ENCODE measurements at regions not wholly inside any gene's neighbourhood (a gene's known extent, or its start where the extent isn't known, plus 50 kb on each side); places are given as distances from the start of the nearest gene placed in this dataset.

DNA sequence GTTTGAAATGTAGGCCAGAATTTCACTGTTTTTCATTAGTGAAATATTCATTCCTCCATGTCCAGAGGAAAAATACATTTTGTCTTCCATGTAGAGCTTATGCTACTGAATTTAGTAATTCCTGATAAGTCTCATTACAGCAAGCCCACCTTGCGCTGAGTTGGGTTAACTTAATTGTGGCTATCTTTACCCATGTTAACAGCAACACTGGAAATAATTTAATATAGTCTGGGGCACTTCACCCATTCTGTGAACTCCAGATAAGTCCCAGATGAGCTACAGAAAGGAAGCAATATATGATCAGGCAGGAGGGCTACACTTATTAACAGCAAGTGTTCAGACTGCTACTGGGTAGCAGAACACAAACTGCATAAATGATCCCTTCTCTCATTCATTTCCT lies 270.1 kb upstream of the CNTN4 start:
- DNase-seq: no peak

DNA sequence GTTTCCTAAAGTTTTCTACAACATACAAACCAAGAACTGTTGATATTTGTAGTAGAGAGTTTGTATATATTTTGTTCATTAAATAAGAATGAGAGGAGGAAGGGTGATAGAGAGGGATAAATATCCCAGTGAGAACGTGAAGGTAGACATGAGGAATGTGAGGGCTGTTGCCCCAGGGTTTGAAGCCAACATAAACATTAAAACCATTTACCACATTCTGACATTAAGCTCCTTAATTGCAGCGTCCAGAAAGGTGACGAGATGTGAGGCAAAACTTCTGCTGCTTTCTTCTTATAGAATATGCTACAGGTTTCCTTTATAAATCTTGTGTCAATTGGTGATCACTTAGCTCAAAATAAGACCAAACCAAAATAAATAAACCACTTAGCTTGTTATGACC lies 267.8 kb upstream of the CNTN4 start:
- DNase-seq: no peak

GRCh38 chr3:1832395-1832794 lies 266.3 kb upstream of the CNTN4 start:
- DNase-seq: no peak

GRCh38 chr3:1843111-1843510 lies 255.6 kb upstream of the CNTN4 start:
- no peak for DNase-seq

- no peak for DNase-seq
Observed at GRCh38 chr3:1847571-1847970, 251.1 kb upstream of the CNTN4 start.

DNA sequence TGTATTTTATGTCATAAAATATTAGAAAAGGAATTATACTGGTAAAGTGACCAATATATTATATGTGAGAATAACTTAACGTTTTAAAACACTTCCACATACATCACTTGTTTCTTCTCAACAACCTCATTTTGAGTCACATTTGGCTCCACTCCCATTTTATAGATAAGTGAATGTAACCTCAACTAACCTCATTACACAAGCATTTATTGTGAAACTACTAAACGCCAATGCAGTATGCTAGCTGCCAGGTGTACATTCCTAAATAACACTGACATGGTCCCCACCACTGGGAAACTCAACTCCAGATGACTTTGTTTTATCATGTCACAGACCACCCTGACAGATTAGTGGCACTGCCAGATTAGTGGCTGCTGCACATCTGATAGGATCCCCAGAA lies 249.7 kb upstream of the CNTN4 start:
- no peak for DNase-seq

GRCh38 chr3:1852950-1853349 lies 245.7 kb upstream of the CNTN4 start:
- DNase-seq: no peak

DNA sequence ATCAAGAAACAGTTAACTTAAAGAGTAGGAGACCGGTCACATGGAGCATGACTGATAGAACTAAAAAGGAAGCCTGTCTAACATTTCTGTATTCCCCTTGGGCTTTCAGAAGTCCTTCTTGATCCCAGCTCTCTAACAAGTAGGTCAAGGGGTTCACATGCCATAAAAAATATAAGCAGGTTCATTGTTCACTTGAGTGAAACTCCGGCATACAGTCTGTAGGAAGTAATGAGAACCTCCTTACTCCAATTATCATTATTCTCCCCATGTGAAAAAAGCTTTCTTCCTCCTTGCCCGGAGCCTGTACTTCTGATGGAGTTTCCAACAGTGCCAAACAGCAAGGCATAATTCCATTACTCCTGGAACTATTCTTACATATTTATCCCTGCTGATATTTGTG lies 242.8 kb upstream of the CNTN4 start:
- no peak for DNase-seq

DNA sequence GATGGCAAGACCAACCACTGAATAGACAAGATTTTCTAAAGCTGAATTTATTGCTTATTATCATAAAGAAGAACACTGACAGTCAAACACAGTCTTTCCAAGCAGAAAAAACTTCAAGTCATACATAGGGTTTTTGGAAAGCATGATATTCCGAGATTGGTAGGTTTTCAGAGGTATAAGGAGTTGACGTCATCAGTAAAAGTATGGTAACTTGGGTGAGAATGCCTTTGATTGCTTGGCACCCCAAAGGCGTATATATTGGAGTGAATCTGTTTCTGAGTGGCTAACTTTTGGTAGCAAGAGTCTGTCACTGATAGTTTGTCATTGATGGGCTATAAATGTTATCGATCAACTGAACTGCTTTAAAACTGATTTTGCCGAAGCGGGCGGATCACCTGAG lies 227.9 kb upstream of the CNTN4 start:
- DNase-seq: no peak

GRCh38 chr3:1883534-1883933 lies 215.1 kb upstream of the CNTN4 start:
- DNase-seq: no peak

GRCh38 chr3:1892459-1892858 lies 206.2 kb upstream of the CNTN4 start:
- no peak for DNase-seq

DNA sequence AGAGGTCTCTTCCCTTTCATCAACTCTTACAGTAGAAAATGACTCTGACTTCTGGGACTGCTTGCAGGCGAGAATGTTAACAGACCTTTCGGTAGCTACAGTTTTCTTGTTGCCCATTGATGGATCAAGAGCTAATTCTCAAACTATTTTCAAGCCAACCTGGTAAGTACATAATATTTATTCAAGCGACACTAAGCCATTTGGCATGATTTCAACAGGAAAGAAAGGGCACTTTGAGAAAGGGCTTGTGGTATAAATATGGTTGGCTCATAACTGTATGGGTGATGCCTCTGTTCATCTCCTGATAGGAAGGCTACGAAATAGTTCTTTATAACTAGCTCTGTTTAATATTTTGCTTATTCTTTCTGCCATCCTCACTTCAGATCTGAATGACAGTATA lies 196.2 kb upstream of the CNTN4 start:
- DNase-seq: no peak

- DNase-seq: no peak
Observed at GRCh38 chr3:1903111-1903510, 195.6 kb upstream of the CNTN4 start.

GRCh38 chr3:1907911-1908310 lies 190.8 kb upstream of the CNTN4 start:
- DNase-seq: no peak

DNA sequence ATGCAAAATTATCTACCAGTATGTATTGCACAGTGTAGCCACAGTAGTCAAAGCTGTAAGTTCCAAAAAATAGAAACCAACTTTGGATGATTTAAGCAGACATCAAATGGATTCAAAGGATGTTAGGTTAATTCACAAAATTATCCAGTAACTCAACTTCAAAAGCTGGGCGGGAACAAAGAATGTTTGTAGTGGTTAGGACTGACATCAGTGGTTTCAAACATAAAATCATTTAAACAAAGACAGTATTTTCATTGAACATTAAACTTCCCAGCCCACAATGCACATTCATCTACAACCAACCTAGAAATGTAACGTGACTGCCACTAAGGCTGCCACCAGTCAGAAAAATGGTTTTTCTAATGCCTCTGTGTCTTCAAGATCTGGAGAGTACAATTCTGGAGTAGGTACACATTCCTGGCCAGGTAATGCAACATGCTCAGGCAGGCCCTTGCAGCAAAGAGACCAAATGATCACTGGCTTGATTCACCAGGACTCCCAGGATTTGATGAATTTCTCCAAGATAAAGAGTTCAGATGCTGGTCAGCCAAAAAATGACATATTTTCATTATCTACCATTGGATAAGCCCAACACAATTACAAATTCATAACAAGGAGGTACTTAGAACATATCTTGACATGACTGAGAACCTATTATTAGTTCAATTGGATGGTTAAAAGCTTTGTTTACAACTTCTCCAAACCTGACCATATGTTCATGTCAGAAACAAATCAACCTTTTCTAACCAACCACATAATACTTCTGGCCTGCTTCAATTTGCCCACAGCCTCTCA lies 189.8 kb upstream of the CNTN4 start:
- no peak for DNase-seq

- no peak for DNase-seq
Observed at GRCh38 chr3:1910322-1910721, 188.3 kb upstream of the CNTN4 start.

DNA sequence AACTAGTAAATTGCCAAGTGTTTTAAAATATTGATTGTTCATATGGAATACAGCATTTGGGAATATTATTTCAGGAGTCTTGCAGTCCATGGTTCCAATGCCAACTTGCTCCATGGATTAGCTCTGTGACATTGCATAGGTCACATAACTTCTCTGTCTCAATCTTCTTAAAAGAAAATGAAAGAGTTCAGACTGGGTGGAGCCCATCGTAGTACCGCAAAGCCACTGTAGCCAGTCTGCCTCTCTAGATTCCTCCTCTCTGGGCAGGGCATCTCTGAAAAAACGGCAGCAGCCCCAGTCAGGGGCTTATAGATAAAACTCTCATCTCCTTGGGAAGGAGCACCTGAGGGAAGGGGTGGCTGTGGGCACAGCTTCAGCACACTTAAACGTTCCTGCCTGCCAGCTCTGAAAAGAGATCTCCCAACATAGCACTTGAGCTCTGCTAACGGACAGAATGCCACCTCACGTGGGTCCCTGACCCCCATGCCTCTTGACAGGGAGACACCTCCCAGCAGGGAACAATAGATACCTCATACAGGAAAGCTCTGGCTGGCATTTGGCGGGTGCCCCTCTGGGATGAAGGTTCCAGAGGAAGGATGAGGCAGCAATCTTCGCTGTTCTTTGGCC lies 168.8 kb upstream of the CNTN4 start:
- DNase-seq: no peak

GRCh38 chr3:1938975-1939374 lies 159.7 kb upstream of the CNTN4 start:
- DNase-seq: no peak

- DNase-seq: no peak
Observed at GRCh38 chr3:1942781-1943180, 155.9 kb upstream of the CNTN4 start.

GRCh38 chr3:1943395-1944118 lies 155.1 kb upstream of the CNTN4 start:
- no peak for DNase-seq

- DNase-seq: no peak
Observed at GRCh38 chr3:1945698-1946097, 153.0 kb upstream of the CNTN4 start.

DNA sequence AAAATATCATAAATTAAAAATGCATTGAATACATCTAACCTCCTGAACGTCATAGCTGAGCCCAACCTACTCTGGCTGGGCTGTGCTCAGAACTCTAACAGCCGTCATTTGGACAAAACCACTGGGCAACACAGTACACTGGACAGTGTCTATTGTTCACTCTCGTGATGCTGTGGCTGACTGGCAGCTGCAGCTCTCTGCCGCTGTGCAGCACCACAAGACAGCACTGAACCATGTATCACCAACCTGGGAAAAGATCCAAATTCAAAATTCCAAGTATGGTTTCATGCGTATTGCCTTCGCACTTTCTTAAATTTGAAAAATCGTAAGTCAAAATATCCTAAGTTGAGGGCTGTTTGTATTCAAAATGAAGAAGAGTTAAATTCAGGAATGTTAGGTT lies 145.1 kb upstream of the CNTN4 start:
- DNase-seq: no peak

- DNase-seq: no peak
Observed at GRCh38 chr3:1954632-1955031, 144.0 kb upstream of the CNTN4 start.

DNA sequence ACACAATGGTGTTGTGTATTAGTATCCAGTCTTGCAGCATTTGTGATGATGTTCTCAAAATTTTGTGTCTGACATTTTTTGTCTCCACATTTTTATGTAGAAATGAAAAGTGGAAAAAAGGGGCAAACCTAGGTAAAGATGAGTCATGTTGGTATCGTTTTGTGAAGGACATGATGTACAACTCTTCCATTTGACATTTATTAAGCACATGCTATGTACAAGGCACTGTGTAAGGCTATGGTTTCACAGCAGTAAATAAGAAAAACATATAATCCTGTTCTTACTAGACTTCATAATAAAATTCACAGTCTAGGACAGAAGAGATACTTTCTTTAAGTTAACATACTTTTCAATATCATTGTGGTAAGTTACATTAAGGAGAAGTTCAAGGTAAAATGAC lies 143.5 kb upstream of the CNTN4 start:
- no peak for DNase-seq

Data from femur (tissue), 1 donor.